GM19397 (cell line): ENCODE measurements at regions not wholly inside any gene's neighbourhood (a gene's known extent, or its start where the extent isn't known, plus 50 kb on each side); places are given as distances from the start of the nearest gene placed in this dataset.
"Not testable (repeated sequence)": the region's sequence is repeated elsewhere in the genome, so short reads cannot be mapped to it uniquely, and the experiment has no call there.

Experiments used
- ATAC-seq: cut with Tn5 transposase; IDR thresholded peaks from one replicate; pipeline ENCODE4 v1.9.1; 2021; ENCODE audit warnings: mild to moderate bottlenecking, moderate library complexity; ENCODE audit not compliant: unreplicated experiment

GRCh38 chr5:54885636-54886035 lies 99.8 kb downstream of the ESM1 start:
- no peak for ATAC-seq

GRCh38 chr5:54884195-54884536 lies 101.2 kb downstream of the ESM1 start:
- ATAC-seq = no peak

DNA sequence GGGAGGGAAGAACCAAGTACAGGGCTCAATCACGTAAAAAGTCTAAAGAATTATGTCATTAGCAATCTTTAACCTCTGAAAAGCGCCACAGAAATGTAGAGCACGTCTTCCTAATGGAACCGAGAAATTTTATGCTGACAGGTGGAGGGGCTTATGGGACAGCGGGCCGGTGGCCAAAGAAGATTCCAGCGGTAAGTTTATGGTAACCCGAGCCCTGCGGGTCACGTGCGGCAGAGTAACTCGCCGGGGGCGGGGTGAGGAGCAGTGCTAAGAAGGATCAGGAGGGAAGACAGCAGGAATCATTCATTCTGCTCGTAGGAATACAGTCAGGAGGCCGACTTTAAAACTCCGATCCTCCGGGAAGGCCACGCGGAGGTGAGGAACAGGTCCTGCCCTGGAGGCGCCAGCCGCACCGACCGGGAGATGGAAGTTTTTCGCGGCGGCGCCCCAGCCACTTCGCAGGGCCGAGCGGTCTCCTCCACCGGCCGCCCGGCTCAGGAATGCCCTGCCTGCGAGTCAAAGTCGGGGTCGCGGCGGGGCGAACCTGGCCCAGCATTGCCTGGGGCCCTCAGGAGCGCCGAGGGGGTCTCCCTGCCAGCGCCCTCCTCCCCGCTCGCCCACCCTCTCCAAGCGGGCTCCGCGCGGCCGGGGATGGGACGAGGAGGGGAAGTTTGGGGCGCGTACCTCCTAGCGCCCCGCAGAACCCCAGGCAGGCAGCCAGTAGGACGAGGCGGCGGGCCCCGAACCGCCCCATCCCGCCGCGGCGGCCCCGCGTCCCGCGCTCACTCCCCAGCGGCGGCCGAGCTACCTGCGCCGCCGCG lies 101.8 kb downstream of the ESM1 start:
- ATAC-seq = no peak

GRCh38 chr5:54882841-54883240 lies 102.6 kb downstream of the ESM1 start:
- ATAC-seq = no peak

DNA sequence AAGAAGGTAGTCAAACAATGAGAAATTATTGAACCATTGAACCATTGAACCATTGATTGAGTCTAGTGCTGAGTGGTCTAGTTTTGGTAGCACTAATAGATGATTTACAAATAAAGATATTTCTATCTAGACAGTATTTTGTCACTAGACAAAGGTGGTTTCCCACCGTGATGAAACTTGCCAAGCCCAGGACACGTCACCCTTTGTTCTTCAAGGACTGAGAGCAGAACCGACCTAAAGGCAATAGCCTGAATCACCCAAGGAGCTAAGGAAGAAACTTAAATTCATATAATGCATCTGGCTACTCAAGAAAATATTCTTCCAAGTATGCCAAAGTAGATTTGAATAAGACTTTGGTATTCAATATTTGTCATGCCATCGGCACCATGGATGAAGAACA lies 103.3 kb downstream of the ESM1 start:
- no peak for ATAC-seq

- no peak for ATAC-seq
Measured at GRCh38 chr5:54881286-54882005, 103.9 kb downstream of the ESM1 start.

- no peak for ATAC-seq
Measured at GRCh38 chr5:54876976-54877375, 108.4 kb downstream of the ESM1 start.

- no peak for ATAC-seq
Measured at GRCh38 chr5:54876556-54876955, 108.8 kb downstream of the ESM1 start.

GRCh38 chr5:54874337-54875021 lies 110.9 kb downstream of the ESM1 start:
- no peak for ATAC-seq

DNA sequence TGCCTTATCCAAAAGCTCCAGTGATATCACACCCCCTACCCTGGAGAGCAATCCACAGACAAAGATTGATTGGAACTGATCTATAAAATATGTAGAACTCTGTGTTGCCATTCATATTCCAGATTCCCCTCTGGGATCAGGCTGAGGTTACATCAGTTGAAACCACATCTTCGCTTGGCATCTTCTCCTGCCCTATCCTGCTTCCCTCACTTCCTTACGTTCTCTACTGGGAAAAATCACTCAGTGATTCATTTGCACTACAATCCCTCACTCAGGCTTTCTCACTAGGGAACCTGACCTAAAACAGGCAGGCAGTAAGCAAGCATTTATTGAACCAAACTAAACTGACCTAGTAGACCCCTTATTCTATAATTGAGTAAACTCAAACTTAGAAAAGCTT lies 111.7 kb downstream of the ESM1 start:
- ATAC-seq = no peak

GRCh38 chr5:54872810-54873209 lies 112.6 kb downstream of the ESM1 start:
- ATAC-seq = no peak

DNA sequence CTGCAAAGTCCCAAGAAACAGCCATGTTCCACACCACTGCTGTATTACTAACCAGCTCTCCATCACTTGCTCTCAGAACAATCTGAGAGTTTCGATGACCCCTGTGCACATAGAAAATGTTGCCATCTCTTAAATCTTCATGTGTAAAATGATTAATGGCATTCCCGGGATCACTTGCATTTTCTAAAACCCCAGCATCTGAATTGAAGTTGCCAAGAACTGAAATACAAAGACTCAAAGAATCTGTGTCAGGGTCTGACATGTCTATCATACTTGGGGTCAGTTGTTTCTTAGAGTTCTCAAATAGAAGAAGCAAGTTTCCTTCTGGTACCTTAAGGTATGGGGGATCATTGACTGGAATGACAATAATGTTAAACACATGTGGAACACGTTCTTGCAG lies 115.1 kb downstream of the ESM1 start:
- no peak for ATAC-seq

DNA sequence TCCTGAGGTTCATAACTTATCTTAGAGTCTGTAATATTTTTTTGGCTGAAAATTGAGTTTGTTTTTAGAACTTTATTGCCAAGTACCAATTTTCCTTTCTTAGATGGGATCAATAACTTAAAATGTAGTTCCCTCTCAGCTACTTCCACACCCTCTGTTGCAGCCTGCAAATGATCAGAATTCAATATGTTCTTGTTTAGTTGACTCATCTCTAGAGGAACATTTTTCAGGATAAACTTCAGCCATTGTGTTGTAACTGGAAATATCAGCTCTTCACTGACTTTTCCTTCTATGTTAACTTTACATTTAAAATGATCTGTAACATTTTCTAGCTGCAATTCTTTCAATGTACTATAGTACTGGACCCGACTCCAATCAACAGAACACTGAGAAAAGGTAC lies 115.7 kb downstream of the ESM1 start:
- no peak for ATAC-seq

DNA sequence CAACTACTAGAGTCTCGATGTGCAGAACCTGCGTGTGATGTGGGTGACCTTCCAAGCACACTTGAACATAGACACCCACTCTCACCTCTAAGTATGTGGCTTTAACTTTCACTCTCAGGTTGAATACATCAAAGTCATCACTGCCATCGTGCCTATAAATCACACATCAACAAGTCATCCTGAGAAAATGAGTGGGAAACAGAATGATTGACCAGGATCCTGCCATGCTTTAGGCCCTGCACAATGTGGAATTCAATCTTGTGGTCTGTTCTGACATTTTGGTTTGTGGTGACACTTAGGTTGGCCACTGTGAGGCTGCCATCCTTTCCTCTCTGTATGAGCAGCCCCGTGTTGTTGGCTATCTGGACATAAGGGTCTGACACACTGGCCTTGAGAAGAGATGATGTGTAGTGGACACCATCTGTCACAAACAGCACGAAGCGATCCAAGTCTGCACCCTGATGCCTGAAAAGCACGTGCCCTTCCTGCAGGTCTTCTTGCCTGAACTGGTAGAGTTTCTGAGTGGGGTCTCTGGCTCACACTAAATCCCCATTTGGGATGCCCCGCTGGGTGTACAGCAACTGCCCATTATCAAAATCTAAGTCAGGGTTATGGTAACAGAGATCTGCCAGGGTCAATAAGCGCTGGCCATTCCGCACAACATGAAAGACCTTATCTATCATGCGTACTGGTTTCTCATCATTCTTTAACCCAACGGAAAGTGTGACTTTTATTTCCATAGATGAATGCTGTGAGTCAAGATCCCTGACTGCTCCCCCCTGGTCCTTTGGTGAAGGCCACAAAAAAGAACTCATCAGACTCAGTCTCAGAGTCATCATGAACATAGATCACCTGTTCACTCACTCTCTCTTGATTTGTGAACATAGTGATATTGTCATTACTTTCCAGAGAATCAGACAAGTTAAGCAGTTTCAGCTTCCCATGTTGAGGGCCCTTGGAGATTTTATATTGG lies 116.6 kb downstream of the ESM1 start:
- no peak for ATAC-seq

- ATAC-seq = no peak
Measured at GRCh38 chr5:54867310-54867944, 118.0 kb downstream of the ESM1 start.

DNA sequence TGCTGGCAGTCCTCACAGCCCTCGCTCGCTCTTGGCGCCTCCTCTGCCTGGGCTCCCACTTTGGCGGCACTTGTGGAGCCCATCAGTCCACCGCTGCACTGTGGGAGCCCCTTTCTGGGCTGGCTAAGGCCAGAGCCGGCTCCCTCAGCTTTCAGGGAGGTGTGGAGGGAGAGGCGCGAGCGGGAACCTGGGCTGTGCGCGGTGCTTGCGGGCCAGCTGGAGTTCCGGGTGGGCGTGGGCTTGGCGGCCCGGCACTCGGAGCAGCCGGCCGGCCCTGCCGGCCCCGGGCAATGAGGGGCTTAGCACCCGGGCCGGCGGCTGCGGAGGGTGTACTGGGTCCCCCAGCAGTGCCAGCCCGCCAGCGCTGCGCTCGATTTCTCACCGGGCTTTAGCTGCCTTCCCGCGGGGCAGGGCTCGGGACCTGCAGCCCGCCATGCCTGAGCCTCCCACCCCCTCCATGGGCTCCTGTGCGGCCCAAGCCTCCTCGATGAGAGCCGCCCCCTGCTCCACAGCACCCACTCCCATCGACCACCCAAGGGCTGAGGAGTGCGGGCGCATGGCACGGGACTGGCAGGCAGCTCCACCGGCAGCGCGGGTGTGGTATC lies 120.4 kb downstream of the ESM1 start:
- ATAC-seq = not testable (repeated sequence)

DNA sequence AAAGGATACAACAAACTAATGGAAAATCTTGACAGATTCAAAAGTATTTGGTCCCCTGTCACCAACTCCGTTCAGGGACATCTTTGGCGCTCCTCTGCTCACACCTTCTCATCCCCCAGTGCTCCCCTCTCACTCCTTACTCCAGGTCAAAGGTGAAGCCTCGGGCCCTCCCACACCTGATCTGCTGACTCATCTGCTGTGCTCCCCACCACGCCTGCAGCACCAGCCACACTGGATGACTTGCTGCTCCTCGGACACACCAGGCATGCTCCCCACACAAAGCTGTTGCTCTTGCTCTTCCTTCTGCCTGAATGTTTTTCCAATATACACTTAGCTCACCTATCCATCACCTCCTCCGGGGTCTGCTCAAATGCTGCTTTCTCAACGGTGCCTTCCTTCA lies 123.4 kb downstream of the ESM1 start:
- no peak for ATAC-seq

DNA sequence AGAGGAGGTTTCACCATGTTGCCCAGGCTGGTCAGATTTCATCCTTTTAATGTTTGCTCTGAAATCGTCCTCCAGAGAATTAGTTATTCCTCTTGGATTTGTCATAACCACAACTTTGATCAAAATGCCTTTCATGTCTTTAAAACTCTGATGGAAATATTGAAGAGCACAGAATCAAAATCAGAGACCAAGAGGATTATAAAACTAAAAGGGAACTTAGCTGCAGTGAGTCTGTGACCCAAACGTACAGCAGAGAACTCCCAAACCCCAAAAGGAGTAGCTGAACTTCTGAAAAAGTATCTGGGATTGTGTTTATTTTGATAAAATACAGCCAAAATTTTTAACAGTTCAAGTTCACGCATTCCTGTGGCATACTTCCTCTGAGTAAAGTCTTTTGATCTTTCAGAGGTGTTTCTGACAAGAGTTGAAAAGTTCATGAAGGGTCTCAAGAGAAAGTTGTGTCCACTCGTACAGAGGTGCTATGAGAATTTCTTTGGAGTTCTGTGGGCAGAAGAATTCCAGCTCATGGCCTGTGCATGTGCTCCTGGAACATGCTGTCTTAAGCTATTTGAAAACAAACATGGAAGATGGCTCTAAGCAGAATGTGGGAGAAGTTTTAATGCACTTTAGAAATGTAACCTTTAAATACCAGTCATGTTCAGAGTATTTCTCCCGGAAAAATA lies 124.0 kb downstream of the ESM1 start:
- ATAC-seq = no peak

- ATAC-seq = no peak
Measured at GRCh38 chr5:54860321-54860720, 125.1 kb downstream of the ESM1 start.
